ENCODE measurements at regions not wholly inside any gene's neighbourhood (a gene's known extent, or its start where the extent isn't known, plus 50 kb on each side); places are given as distances from the start of the nearest gene placed in this dataset.
"Not testable (repeated sequence)": the region's sequence is repeated elsewhere in the genome, so short reads cannot be mapped to it uniquely, and the experiment has no call there.

DNA sequence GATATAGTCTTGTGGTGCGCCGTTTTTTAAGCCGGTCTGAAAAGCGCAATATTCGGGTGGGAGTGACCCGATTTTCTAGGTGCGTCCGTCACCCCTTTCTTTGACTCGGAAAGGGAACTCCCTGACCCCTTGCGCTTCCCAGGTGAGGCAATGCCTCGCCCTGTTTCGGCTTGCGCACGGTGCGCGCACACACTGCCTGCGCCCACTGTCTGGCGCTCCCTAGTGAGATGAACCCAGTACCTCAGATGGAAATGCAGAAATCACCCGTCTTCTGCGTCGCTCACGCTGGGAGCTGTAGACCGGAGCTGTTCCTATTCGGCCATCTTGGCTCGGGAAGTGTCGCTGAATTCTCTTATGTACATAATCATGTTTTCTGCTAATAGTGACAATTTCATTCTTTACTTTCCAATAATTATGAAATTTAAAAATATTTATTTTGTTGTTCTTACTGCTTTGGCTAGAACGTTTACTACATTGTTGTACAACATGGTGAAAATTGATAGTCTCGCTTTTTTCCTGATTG, 61.2 kb upstream of the MINDY3 start:
- DNase-seq, result not testable (repeated sequence)

DNA sequence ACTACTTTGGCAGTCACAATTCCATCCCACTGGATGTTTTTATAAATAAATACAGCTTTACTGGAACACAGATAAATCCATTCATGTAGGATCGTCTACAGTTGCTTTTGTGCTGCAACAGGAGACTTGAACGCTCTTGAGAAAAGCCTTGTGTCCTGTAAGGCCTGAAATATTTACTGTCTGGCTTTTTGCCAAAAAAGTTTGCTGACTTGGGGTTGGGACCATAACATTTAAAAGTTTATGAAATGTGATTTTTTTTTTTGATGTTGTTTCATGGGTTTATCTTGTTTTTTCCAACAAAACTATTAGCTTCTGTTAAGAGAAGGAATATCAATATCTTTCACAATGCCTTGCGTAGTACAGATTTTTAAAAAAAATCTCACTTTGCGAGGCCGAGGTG, 71.1 kb upstream of the MINDY3 start:
- no peak for DNase-seq

DNA sequence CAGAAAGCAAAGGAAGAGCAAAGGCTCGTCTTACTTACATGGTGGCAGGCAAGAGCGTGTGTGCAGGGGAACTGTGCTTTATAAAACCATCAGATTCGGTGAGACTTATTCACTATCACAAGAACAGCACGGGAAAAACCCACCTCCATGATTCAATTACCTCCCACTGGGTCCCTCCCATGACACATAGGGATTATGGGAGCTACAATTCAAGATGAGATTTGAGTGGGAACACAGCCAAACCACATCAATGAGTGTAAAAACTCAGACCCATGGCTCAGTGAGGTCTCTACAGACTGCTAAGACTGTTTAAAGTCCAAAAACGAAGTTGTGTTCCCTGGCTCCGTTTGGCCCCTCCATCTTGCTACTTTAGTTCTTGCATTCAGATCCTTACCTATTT, 79.2 kb upstream of the MINDY3 start:
- DNase-seq, result not testable (repeated sequence)

DNA sequence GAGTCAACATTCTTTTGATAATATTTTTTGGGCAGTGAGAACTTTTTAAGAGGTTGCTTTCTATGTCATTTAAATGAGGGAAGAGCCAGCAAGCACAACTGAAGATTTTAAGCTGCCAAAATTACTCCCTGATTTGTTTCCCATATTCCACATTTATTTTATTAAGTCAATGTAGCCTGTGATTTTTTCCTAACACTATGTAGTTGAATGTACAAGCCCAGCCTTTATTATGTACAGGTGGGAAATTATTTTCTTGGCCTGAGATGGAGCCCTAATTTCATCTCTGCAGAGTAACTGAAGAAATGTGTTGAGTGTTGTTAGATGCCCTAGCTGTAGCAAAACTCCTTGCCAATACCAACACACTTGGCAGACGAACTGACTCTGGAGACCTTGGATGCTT, 83.1 kb upstream of the MINDY3 start:
- no peak for DNase-seq

DNA sequence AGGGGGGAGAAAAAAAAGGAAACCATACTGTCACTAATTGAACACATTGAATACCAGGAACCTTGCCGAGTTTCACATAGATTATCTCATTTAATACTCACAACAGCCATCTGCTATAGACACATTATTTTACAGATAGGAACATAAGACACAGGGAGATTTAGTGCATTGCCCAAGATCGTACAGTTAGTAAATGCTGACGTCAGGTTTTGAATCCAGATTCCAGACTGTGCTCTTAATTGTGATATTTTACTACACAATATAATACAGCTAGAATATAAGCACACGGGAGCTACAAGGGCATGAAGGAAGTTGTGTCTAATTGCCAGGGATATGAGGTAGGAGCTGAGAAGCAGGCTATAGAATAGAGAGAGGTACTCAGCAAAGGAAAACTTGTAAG, 93.9 kb upstream of the MINDY3 start:
- DNase-seq, result no peak

DNA sequence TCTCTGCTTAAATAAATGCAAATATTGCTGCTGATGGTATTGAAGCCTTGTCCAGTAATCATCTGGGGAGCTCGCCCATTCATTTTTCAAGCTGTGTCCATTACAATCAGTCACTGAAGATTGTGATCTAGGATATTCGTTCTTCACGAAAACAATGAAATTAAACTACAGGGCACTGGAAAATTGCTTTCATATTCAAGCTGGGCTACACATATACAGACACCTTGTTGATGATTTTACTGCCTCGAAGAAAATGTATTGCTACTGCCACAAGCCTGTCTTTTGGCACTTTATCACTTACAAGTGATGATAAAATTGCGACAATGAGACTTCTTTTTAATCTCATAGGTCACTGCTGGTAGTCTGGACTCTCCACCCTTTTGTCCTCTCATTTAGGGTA, 100.0 kb upstream of the MINDY3 start:
- DNase-seq, result no peak

DNA sequence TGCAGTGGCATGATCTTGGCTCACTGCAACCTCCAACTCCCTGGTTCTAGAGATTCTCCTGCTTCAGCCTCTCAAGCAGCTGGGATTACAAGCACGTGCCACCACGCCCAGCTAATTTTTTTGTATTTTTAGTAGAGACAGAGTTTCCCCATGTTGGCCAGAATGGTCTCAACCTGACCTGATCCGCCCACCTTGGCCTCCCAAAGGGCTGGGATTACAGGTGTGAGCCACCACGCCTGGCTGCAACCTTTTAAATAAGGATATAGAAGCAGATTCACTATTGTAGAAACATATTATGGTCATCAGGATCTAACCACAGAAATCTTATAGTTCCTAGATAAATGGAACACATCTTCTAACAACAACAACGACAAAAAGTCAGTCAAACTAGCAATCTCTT, 112.4 kb upstream of the MINDY3 start:
- DNase-seq, result not testable (repeated sequence)

DNA sequence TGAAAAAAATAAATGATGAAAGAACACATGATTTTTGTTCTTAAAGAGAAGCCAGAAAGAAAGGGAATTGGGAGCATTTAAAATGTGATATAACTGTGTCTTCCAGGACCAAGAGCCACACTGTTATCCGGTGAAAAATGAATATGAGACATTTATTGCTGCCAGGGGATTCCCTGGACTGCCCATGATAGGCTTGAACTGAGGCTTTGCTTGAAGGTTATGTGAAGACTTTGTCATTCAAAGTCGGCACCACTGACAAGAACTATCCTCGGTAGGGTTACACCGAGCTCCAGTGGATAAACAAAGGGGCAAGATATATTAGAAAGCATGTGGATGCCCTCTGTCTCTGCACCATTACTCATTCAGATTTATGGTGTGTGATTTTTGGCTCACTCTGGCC, 125.4 kb upstream of the MINDY3 start:
- DNase-seq, result no peak

DNA sequence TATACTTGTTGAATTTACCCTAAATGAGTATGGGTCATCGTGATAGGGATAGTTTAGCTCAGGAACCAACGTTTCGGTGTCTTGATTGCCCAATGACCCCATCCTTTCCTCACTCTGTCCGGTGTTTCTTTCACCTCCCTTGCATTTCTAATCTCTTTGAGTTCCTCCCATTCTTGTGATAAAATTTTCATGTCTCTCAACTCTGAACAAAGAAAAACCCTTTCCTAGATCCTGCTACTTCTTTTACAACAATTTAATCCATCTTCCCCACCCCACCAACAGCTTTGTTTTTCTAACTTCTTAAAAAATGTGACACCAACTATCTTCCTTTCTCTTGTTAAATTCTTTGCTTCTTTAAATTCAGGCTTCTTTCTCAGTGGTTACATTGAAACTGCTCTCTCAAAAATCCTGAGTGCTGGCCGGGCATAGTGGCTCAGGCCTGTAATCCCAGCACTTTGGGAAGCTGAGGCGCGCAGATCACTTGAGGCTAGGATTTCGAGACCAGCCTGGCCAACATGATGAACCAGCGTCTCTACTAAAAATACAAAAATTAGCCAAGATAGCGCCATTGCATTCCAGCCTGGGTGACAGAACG, 130.3 kb upstream of the MINDY3 start:
- no peak for DNase-seq

DNA sequence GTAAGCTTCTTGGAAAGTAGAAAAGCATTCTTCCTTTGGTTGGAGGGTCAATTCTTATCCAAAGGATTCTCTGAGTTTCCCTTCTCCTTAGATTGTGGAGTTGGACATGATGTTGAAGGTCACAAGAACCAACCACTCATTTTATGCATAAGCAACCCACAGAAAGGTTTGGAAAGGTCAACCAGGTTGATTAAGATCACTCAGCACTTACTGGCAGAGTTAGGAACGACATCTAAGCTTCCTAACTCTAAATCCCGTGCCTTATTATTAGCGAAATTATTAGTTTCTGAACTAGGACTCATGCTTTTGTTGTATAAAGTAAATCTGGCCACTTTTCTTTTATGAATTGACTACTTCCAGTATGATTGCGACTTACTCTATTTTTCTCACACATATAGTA, 137.0 kb upstream of the MINDY3 start:
- DNase-seq, result no peak

DNA sequence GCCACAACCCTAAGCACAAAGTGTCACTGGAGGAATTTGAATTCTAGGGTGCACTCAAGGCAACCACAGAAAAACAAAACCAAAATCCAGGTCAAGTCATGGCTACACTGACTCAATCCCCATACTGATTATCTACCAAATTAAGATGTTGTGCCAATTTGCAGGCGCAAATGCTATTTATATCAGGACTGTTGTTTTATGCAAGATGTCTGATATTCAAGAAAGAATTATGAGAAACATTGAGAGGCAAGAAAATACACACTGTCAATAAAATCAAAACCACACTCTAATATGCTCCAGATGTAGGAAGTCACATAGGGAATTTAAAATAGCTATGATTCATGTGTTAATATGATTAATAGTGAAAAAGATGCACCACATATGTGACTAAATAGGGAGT, 141.3 kb upstream of the MINDY3 start:
- no peak for DNase-seq

DNA sequence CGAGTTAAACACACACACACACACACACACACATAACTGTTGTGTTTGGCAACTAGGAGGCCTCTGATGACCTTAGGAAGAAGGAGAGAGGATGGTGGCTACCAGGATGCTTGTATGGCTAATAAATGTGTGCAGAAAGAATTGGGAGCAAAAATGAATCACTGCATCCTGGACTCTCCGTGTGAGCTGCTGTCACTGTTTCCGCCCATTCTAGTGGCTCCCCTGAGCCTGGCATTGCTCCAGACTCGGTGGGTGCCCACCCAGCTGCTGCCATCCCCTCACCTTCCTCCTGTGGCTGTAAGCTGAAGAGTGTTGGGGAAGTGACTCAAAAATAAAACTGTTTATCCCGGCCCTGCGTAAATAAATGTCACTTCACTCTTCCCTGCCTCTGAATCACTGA, 149.5 kb upstream of the MINDY3 start:
- no peak for DNase-seq

DNA sequence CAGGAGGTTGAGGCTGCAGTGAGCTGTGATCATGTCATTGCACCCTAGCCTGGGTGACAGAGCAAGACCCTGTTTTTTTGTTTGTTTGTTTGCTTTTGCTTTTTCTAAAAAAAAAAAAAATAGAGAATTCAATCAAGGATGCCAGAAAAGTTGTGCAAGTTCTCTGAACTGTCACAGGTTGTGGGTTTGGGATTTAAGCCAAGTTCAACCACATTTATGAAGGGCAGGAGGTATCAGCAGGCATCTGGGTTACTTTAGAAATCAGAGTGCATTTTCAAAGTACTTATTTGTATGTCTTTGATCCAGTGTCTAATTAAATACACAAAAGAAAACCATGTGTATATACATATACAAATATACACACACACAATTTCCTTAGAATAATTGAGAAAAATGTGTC, 151.2 kb upstream of the MINDY3 start:
- DNase-seq, result no peak

DNA sequence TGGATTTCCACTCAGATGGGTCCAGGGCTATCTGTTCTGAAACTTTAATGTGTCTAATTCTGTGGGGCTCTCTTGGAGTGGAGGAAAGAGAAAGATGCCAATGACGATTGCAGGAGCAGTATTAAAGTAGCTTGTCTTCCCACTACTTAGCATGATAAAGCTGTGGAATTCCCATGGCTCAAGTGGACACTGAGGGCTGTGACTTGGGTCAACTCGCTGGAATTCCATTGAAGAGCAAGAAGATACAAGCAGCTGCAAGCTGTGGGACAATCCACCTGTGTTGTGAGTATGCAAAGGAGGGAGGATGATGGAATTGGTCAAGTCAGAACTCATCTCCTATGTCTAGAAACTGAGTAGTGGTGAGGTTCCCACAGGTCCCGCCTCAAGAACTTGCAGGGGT, 154.2 kb upstream of the MINDY3 start:
- no peak for DNase-seq

DNA sequence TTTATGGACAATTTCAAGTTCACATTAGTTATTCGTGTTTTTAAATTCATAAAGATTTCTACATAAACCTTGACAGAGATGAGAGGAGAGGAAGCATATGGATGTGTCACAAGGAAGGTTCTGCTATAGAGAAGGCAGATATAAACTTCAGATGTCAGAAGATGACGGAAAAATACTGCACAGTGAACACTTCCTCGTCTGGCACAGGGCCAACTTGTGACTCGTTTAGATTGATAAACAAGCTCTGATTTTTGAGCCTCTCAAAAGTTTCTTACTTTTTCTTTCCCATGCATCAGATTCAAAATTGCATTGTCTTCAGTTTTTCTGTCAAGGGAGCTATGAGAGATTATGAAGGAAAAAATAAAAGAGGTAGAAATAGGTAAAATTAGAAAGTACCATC, 156.4 kb upstream of the MINDY3 start:
- DNase-seq, result no peak

DNA sequence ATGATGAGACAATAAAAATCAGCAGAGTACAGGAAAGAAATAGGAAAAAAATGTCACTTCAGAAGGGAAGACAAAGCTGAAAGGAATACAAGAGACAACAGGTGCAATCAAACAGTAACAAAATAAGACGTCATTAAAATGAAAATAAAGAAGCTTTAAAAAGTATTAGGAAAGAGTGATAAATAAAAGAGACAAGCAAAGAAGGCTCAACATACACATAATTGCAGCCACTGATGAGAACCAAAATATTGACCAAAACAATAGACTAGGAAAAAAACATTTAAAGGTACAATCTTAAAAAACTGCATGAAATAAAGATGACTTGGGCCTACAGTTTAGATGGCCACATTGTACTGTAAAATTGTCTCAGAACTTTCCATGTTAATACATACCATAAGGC, 160.5 kb upstream of the MINDY3 start:
- DNase-seq, result no peak

DNA sequence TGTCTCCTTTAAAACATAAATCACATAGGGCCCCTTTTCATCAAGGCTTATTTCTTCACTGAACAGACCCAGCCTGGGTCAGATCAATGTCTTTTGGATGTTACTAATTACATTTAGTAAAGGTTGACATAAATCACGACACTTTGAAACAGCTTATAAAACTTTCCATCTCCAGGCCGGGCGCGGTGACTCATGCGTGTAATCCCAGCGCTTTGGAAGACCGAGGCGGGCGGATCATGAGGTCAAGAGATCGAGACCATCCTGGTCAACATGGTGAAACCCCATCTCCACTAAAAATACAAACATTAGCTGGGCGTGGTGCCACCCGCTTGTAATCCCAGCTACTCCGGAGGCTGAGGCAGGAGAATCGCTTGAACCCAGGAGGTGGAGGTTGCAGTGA, 166.5 kb upstream of the MINDY3 start:
- not testable (repeated sequence) for DNase-seq

DNA sequence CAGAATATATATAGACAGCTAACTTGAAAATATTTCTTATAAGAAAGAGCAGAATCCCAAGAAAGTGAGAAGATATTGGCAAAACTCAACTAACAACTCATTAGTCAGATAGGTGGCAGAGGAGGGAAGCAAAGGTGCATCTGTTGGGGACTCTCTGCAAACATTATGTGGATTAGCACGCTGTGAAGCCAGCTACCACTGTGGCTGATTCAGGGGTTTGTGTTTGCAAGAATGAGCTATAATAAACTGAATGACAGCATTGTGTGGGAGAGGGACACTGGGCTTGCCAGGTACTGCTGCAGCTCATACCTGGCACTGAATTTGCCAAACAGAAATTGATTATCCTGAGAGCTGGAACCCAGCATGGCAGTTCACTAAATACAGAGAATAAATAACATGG, 170.3 kb upstream of the MINDY3 start:
- DNase-seq, result no peak

DNA sequence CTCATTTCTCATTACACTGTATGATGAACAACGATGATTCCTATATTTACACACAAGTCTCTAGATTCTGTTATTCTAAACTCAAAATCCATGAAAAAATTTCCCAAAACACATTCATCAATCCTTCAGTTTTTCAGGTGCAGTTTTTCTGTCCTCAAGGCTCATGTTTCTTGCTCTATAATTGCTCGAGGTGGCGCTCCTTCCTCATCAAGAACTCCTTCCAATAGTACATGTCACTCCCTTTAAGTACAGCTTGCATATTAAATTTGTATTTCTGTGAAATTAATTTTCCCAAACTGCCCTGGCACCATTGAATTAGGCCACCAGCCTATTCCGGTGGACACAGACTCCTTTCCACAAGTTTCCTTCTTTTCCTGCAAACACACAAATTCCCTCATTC, 188.7 kb upstream of the MINDY3 start:
- DNase-seq, result no peak

DNA sequence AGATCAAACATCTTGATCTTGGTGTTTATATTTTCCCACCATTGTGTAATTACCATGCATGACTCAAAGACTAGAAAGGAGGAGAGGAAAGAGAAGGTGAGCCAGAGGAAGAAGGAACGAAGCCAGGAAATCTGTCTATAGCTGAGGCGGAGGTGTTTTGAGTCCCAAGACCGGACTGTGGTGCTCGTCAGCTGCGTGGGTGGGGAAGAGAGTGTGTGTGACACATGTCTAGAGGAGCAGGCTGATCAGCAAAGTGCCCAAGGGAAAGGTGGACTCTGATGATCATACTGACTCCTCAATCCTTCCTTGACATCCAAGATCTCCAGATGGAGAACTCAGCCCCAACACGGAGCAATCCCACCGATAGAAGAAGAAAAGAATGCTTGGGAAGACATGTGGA, 189.5 kb upstream of the MINDY3 start:
- no peak for DNase-seq

DNA sequence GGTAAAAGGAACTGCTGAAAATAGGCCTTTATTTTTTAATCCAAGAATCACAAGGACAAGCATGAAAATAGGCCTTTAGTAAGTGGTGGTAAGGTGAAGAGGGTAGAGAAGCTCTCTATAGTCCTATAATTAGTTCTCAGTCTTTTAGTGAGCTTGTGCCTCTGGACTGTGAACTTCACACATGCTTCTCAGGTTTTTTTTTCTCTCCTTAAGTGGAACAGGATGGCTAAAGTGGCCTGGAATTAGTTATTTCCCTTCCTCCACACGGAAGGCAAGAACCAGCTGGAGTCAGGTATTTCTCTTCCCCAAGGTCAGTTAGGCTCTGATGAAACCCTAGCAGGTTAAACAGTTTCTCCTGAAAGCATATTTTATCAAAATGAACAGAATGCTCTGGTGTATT, 203.0 kb upstream of the MINDY3 start:
- no peak for DNase-seq

DNA sequence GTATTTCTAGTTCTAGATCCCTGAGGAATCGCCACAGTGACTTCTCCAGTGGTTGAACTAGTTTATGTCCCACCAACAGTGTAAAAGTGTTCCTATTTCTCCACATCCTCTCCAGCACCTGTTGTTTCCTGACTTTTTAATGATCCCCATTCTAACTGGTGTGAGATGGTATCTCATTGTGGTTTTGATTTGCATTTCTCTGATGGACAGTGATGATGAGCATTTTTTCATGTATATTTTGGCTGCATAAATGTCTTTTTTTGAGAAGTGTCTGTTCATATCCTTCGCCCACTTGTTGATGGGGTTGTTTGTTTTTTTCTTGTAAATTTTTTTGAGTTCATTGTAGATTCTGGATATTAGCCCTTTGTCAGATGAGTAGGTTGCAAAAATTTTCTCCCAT, 223.2 kb upstream of the MINDY3 start:
- DNase-seq, result not testable (repeated sequence)

DNA sequence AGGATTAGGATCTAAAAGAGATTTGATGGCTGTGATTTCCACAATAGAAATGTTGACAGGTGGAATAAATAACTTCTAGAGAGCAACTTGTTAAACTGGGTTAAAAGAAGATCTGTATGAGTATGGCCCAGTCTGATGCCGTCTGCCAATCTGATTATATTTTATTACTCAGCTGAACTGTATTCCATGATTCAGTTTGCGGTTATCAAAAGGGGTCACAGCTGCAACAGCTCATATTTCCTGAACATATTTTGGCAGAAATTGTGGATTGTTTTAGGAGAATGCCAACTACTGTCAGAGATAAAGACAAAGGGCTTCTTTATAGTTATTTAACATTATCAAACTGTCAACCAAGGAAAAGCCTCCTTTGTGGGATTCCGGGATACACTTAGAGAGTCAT, 244.8 kb upstream of the MINDY3 start:
- no peak for DNase-seq

DNA sequence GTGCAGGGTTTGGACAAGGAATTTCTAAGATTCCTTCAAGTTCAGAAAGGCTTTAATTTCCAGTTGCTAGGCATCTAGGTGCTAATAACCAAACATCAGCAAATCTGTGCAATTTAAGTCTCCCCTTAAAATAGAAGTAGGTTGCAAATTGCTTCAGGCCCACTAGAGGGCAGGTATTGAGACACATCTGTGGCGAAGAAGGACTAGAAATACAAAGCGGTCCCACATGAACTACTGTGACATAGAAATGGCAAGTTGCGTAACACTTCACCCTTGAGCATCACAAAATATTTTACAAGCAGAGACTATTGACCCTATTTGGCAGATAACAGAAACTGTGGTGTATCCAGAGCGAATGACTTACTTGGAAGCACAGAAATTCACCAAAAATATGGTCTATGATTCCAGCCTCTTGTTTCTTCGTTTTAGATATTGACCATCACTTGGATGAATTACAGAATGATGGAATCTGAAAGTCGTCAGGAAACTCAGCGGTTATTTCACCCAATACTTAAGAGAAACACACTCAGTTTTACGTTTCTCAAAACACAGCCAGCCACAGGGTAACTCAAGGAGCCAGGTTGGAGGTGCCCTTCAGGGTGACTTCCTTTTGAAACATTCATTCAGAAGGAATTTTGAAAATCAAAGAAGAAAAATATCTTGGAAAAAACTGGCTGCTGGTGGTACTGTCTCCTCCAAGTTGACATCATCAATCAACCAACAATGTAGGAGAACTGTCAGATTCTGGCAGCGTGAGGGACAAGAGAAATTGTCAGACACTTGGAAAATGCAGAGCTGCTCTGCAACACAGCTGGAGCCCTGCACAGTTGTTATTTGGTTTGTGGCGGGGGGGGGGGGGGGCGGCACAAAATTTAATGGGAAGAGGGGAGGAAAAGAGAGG, 256.3 kb upstream of the MINDY3 start:
- DNase-seq, result peak; percentile 32

DNA sequence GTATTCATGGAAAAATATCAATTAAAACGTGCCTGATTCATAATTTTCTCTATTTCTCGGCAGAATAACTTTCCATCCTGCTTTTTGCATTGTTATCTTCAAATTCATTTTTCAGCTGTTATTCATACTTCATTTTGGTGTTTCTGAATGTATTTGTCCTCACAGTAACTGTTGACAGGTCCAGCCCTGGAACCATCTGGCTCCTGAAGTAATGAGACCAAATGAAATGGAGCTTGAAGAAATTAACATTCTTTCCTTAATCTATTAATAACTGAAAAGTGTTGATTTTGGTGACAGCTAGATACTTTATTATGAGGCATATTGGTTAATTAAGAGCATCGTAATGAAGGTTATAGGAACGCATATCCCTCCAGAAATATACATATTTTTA, 257.0 kb upstream of the MINDY3 start:
- DNase-seq, result no peak

Data from NCI-H748 treated with DMSO at 0.1 percent for 48 hours (cell line).